ENCODE measurements at regions not wholly inside any gene's neighbourhood (a gene's known extent, or its start where the extent isn't known, plus 50 kb on each side); places are given as distances from the start of the nearest gene placed in this dataset.

GRCh38 chr2:71822463-71822862 is 325.2 kb downstream of the CYP26B1 start:
- no peaks in the 10 kb centered on the region for H3K4me1 ChIP-seq
- intact Hi-C loops (cut with DNase I): no loop called here
- TF ChIP-seq POLR2A (IDR thresholded peaks at IDR 0.05): no peak
- TF ChIP-seq, protein P1, sequence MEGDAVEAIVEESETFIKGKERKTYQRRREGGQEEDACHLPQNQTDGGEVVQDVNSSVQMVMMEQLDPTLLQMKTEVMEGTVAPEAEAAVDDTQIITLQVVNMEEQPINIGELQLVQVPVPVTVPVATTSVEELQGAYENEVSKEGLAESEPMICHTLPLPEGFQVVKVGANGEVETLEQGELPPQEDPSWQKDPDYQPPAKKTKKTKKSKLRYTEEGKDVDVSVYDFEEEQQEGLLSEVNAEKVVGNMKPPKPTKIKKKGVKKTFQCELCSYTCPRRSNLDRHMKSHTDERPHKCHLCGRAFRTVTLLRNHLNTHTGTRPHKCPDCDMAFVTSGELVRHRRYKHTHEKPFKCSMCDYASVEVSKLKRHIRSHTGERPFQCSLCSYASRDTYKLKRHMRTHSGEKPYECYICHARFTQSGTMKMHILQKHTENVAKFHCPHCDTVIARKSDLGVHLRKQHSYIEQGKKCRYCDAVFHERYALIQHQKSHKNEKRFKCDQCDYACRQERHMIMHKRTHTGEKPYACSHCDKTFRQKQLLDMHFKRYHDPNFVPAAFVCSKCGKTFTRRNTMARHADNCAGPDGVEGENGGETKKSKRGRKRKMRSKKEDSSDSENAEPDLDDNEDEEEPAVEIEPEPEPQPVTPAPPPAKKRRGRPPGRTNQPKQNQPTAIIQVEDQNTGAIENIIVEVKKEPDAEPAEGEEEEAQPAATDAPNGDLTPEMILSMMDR (IDR thresholded peaks at IDR 0.05): no peak
- H3K4me3 ChIP-seq: no peak overlapping the region
- H3K27ac ChIP-seq: no peak overlapping the region
- no peaks in the 10 kb centered on the region for H3K27me3 ChIP-seq
- no peak for DNase-seq
- ATAC-seq: no peak
- no peaks in the 10 kb centered on the region for H3K36me3 ChIP-seq
- peaks cover 0 to 12% (median 0%) of the 10 kb centered on the region in 12 donors for H3K9me3 ChIP-seq

GRCh38 chr2:71821856-71822255 is 325.8 kb downstream of the CYP26B1 start:
- Histone ChIP-seq H3K27ac (no peak overlapping the region), H3K9me3 (peaks cover 0 to 12% (median 0%) of the 10 kb centered on the region in 12 donors), H3K36me3 (no peaks in the 10 kb centered on the region), H3K4me1 (no peaks in the 10 kb centered on the region), H3K4me3 (no peak overlapping the region), H3K27me3 (no peaks in the 10 kb centered on the region)
- ATAC-seq (no peak), DNase-seq (no peak)
- no peak for TF ChIP-seq POLR2A (IDR thresholded peaks at IDR 0.05)
- TF ChIP-seq, protein P1 (IDR thresholded peaks at IDR 0.05): no peak
- intact Hi-C loops (cut with DNase I): no loop called here

GRCh38 chr2:71816815-71817214 is 330.8 kb downstream of the CYP26B1 start:
- no peaks in the 10 kb centered on the region for H3K27me3 ChIP-seq
- no peaks in the 10 kb centered on the region for H3K4me1 ChIP-seq
- WGBS, 4 donors: 76 to 89% (median 86%) methylated on average over 4 of the region's 4 CpGs
- intact Hi-C loops (cut with DNase I): no loop called here
- H3K4me3 ChIP-seq: no peak overlapping the region
- DNase-seq: no peak
- H3K27ac ChIP-seq: no peak overlapping the region
- TF ChIP-seq POLR2A (IDR thresholded peaks at IDR 0.05): no peak
- TF ChIP-seq, protein P1 (IDR thresholded peaks at IDR 0.05): no peak
- H3K9me3 ChIP-seq: no peaks in the 10 kb centered on the region
- ATAC-seq: peak in 2 of 4 donors; percentile 41 to 45
- H3K36me3 ChIP-seq: no peaks in the 10 kb centered on the region

GRCh38 chr2:71815701-71816474 is 331.8 kb downstream of the CYP26B1 start:
- Histone ChIP-seq H3K36me3 (no peaks in the 10 kb centered on the region), H3K4me3 (no peak overlapping the region), H3K4me1 (no peaks in the 10 kb centered on the region), H3K27ac (no peak overlapping the region), H3K27me3 (no peaks in the 10 kb centered on the region), H3K9me3 (no peaks in the 10 kb centered on the region)
- 90 to 95% (median 94%) methylated on average over 5 of the region's 5 CpGs for WGBS, 4 donors
- intact Hi-C loops (cut with DNase I): no loop called here
- no peak for DNase-seq
- TF ChIP-seq, protein P1 (IDR thresholded peaks at IDR 0.05): no peak
- no peak for TF ChIP-seq POLR2A (IDR thresholded peaks at IDR 0.05)
- ATAC-seq: no peak

Measured in heart left ventricle (tissue), 16 donors.